ENCODE measurements at regions not wholly inside any gene's neighbourhood (a gene's known extent, or its start where the extent isn't known, plus 50 kb on each side); places are given as distances from the start of the nearest gene placed in this dataset.

DNA sequence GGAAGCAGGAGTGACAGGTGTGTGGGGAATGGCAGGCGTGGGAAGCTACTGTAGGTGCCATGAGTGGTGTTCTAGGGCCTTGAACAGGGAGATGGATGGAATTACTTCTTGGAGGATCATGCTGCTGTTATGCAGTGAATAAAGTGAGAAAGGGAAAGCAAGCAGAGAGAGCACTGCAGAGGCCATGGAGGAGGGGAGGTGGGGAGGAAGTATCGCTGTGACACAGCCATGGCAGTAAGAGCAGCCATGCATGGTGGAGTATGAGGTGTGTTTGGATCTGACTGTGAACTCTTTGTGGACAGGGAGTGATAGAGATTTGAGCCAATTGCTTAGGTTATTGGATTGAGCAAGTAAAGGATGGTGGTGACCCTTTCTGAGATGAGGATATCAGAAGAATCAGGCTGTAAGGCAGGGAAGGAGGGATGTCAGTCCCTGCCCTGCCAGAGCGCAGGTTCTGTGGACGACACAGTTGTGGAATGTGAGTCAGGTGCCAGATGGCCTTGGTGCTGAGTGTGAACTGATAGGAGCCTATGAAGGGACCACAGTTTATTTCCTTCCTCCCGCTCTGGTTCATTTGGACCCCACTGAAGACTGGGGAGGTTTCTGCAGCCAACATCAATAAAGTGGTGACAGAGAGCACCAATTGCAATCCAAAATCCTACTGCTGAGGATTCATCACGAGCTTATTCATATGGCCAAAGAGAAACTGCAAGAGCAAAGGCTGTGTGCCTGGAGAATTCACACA lies 105.5 kb upstream of the TMEM72 start:
- TF ChIP-seq, protein P1, sequence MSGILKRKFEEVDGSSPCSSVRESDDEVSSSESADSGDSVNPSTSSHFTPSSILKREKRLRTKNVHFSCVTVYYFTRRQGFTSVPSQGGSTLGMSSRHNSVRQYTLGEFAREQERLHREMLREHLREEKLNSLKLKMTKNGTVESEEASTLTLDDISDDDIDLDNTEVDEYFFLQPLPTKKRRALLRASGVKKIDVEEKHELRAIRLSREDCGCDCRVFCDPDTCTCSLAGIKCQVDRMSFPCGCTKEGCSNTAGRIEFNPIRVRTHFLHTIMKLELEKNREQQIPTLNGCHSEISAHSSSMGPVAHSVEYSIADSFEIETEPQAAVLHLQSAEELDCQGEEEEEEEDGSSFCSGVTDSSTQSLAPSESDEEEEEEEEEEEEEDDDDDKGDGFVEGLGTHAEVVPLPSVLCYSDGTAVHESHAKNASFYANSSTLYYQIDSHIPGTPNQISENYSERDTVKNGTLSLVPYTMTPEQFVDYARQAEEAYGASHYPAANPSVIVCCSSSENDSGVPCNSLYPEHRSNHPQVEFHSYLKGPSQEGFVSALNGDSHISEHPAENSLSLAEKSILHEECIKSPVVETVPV (CRISPR knock-in tag; IDR thresholded peaks at IDR 0.05) = no peak
- TF ChIP-seq GLIS3 (CRISPR knock-in tag; IDR thresholded peaks at IDR 0.05) (no peak), ZNF70 (CRISPR knock-in tag; IDR thresholded peaks at IDR 0.05) (no peak), OSR1 (CRISPR knock-in tag; IDR thresholded peaks at IDR 0.05) (no peak), TOX (CRISPR knock-in tag; IDR thresholded peaks at IDR 0.05; ENCODE audit: borderline replicate concordance) (no peak), CSDC2 (CRISPR knock-in tag; IDR thresholded peaks at IDR 0.05) (no peak), ARNTL (CRISPR knock-in tag; IDR thresholded peaks at IDR 0.05; ENCODE audit: borderline replicate concordance, low read depth) (no peak), PPARA (CRISPR knock-in tag; IDR thresholded peaks at IDR 0.05; ENCODE audit: borderline replicate concordance) (no peak)
- TF ChIP-seq, protein P2, sequence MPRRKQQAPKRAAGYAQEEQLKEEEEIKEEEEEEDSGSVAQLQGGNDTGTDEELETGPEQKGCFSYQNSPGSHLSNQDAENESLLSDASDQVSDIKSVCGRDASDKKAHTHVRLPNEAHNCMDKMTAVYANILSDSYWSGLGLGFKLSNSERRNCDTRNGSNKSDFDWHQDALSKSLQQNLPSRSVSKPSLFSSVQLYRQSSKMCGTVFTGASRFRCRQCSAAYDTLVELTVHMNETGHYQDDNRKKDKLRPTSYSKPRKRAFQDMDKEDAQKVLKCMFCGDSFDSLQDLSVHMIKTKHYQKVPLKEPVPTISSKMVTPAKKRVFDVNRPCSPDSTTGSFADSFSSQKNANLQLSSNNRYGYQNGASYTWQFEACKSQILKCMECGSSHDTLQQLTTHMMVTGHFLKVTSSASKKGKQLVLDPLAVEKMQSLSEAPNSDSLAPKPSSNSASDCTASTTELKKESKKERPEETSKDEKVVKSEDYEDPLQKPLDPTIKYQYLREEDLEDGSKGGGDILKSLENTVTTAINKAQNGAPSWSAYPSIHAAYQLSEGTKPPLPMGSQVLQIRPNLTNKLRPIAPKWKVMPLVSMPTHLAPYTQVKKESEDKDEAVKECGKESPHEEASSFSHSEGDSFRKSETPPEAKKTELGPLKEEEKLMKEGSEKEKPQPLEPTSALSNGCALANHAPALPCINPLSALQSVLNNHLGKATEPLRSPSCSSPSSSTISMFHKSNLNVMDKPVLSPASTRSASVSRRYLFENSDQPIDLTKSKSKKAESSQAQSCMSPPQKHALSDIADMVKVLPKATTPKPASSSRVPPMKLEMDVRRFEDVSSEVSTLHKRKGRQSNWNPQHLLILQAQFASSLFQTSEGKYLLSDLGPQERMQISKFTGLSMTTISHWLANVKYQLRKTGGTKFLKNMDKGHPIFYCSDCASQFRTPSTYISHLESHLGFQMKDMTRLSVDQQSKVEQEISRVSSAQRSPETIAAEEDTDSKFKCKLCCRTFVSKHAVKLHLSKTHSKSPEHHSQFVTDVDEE (CRISPR knock-in tag; IDR thresholded peaks at IDR 0.05) = no peak
- TF ChIP-seq, protein P3, sequence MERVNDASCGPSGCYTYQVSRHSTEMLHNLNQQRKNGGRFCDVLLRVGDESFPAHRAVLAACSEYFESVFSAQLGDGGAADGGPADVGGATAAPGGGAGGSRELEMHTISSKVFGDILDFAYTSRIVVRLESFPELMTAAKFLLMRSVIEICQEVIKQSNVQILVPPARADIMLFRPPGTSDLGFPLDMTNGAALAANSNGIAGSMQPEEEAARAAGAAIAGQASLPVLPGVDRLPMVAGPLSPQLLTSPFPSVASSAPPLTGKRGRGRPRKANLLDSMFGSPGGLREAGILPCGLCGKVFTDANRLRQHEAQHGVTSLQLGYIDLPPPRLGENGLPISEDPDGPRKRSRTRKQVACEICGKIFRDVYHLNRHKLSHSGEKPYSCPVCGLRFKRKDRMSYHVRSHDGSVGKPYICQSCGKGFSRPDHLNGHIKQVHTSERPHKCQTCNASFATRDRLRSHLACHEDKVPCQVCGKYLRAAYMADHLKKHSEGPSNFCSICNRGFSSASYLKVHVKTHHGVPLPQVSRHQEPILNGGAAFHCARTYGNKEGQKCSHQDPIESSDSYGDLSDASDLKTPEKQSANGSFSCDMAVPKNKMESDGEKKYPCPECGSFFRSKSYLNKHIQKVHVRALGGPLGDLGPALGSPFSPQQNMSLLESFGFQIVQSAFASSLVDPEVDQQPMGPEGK (CRISPR knock-in tag; IDR thresholded peaks at IDR 0.05; ENCODE audit: borderline replicate concordance) = no peak
- no peak for ATAC-seq

DNA sequence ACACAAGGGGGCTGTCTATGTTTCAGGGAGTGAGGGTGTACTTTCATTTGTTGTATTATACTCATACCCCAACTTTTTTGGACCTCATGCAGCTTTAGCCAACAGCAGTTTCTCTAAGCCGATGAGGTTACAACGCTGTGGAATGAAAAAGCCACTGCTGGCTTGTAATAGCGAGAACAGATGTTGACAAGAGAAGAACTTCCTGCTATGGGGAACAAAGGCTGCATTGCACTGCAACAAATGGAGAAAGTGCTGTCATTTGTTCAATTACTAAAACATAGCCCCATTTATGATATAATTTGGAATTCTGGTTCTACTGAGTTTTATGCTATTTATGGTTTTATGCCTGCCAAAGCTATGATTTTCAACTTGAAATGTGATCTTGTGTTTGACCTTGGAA lies 104.2 kb upstream of the TMEM72 start:
- no peak for ATAC-seq
- TF ChIP-seq PPARA (CRISPR knock-in tag; IDR thresholded peaks at IDR 0.05; ENCODE audit: borderline replicate concordance) = no peak
- TF ChIP-seq, protein P4, sequence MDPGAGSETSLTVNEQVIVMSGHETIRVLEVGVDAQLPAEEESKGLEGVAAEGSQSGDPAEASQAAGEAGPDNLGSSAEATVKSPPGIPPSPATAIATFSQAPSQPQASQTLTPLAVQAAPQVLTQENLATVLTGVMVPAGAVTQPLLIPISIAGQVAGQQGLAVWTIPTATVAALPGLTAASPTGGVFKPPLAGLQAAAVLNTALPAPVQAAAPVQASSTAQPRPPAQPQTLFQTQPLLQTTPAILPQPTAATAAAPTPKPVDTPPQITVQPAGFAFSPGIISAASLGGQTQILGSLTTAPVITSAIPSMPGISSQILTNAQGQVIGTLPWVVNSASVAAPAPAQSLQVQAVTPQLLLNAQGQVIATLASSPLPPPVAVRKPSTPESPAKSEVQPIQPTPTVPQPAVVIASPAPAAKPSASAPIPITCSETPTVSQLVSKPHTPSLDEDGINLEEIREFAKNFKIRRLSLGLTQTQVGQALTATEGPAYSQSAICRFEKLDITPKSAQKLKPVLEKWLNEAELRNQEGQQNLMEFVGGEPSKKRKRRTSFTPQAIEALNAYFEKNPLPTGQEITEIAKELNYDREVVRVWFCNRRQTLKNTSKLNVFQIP (CRISPR knock-in tag; IDR thresholded peaks at IDR 0.05; ENCODE audit: borderline replicate concordance, low read depth) = no peak
- no peak for TF ChIP-seq ZFP30 (CRISPR knock-in tag; IDR thresholded peaks at IDR 0.05)
- TF ChIP-seq ZC3H10 (CRISPR knock-in tag; IDR thresholded peaks at IDR 0.05) = no peak
- TF ChIP-seq, protein P3 (CRISPR knock-in tag; IDR thresholded peaks at IDR 0.05; ENCODE audit: borderline replicate concordance) = no peak
- TF ChIP-seq GLIS3 (CRISPR knock-in tag; IDR thresholded peaks at IDR 0.05) = no peak
- TF ChIP-seq BACH2 (CRISPR knock-in tag; IDR thresholded peaks at IDR 0.05; ENCODE audit: borderline replicate concordance) = no peak
- TF ChIP-seq TCF4 (CRISPR knock-in tag; IDR thresholded peaks at IDR 0.05; ENCODE audit: borderline replicate concordance) = no peak
- TF ChIP-seq ARNTL (CRISPR knock-in tag; IDR thresholded peaks at IDR 0.05; ENCODE audit: borderline replicate concordance, low read depth) = no peak
- TF ChIP-seq, protein P2 (CRISPR knock-in tag; IDR thresholded peaks at IDR 0.05) = no peak
- TF ChIP-seq ISL1 (CRISPR knock-in tag; IDR thresholded peaks at IDR 0.05) = no peak
- no peak for TF ChIP-seq RARB (CRISPR knock-in tag; IDR thresholded peaks at IDR 0.05)

All from SK-N-SH treated with all-trans-retinoic acid at 6 μM for 48 hours (cell line).